ENCODE measurements at regions not wholly inside any gene's neighbourhood (a gene's known extent, or its start where the extent isn't known, plus 50 kb on each side); places are given as distances from the start of the nearest gene placed in this dataset.

DNA sequence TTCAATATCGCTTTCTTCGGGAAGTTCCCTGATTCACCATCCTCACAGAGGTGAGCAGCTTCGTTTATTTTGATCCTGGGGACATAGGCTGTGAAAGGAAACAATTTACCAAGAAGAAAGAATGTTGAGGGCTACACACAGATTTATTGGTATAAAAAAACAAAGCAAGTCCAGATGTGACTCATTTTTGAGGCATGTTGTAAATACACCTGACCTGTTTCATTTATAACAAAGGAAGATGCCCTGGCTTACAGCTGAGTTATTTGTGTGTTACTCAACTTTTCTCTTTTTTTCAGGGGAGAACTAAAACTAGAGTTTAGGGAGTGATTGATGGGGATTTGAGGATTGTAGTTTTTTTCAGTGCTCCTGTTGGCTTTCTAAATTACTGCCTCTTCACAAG, 489.5 kb downstream of the CBLN4 start:
- Histone ChIP-seq H3K27me3 (replicated peaks; ENCODE audit: control insufficient read depth, insufficient read depth, low read length) (no peaks in the 10 kb centered on the region), H3K4me3 (replicated peaks; ENCODE audit: low read depth, low read length) (no peak overlapping the region), H3K36me3 (ENCODE audit: control insufficient read depth, insufficient read depth, low read length) (no peaks in the 10 kb centered on the region)
- no peak for DNase-seq (ENCODE audit: extremely low read depth, insufficient read length)
- TF ChIP-seq CTCF (IDR thresholded peaks at IDR 0.05; ENCODE audit: insufficient read depth, low read length, poor library complexity, severe bottlenecking), result no peak

DNA sequence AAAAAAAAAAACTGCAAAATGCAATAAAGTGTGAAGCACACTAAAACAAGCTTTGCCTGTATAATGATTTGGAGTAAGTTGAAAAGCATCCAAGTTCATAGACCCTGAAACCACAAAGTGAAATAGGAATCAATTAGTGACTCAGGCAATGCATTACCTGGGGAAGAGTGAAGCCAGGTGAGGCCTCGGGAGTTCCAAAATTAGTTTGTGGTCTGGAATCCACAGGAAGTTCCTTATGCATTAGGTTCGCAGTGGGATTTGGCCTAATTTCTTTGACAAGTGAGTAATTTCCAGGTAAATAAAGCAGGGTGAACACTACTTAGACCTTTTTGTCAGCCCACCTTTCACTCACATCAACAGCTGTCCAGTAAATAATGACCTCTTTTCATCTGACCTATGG, 490.8 kb downstream of the CBLN4 start:
- TF ChIP-seq CTCF (IDR thresholded peaks at IDR 0.05; ENCODE audit: insufficient read depth, low read length, poor library complexity, severe bottlenecking), result no peak
- Histone ChIP-seq H3K36me3 (ENCODE audit: control insufficient read depth, insufficient read depth, low read length) (no peaks in the 10 kb centered on the region), H3K27me3 (replicated peaks; ENCODE audit: control insufficient read depth, insufficient read depth, low read length) (no peaks in the 10 kb centered on the region), H3K4me3 (replicated peaks; ENCODE audit: low read depth, low read length) (no peak overlapping the region)
- DNase-seq (ENCODE audit: extremely low read depth, insufficient read length), result no peak

- no peak for DNase-seq (ENCODE audit: extremely low read depth, insufficient read length)
Observed at GRCh38 chr20:55513954-55514353, 491.4 kb downstream of the CBLN4 start.

DNA sequence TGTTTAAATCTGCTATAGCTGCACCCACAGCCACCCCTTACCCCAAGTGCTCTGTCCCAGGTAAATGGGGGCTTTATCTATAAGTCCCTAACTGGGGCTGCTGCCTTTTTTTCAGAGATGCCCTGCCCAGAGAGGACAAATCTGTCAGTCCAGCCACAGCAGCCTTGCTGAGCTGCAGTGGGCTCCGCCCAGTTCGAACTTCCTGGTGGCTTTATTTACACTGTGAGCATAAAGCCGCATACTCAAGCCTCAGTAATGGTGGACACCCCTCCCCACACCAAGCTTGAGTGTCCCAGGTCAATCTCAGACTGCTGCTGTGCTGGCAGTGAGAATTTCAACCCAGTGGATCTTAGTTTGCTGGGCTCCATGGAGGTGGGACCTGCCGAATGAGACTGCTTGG, 505.2 kb downstream of the CBLN4 start:
- H3K36me3 ChIP-seq (ENCODE audit: control insufficient read depth, insufficient read depth, low read length), result no peaks in the 10 kb centered on the region
- no peak overlapping the region for H3K4me3 ChIP-seq (replicated peaks; ENCODE audit: low read depth, low read length)
- no peak for TF ChIP-seq CTCF (IDR thresholded peaks at IDR 0.05; ENCODE audit: insufficient read depth, low read length, poor library complexity, severe bottlenecking)
- H3K27me3 ChIP-seq (replicated peaks; ENCODE audit: control insufficient read depth, insufficient read depth, low read length), result no peaks in the 10 kb centered on the region
- no peak for DNase-seq (ENCODE audit: extremely low read depth, insufficient read length)

More at GRCh38 chr20:55513954-55514353, 491.4 kb downstream of the CBLN4 start:
- no peak for TF ChIP-seq CTCF (IDR thresholded peaks at IDR 0.05; ENCODE audit: insufficient read depth, low read length, poor library complexity, severe bottlenecking)
- H3K36me3 ChIP-seq (ENCODE audit: control insufficient read depth, insufficient read depth, low read length), result no peaks in the 10 kb centered on the region
- H3K27me3 ChIP-seq (replicated peaks; ENCODE audit: control insufficient read depth, insufficient read depth, low read length), result no peaks in the 10 kb centered on the region
- H3K4me3 ChIP-seq (replicated peaks; ENCODE audit: low read depth, low read length), result no peak overlapping the region

GRCh38 chr20:55488593-55488992, 516.7 kb downstream of the CBLN4 start:
- no peak for TF ChIP-seq CTCF (IDR thresholded peaks at IDR 0.05; ENCODE audit: insufficient read depth, low read length, poor library complexity, severe bottlenecking)
- H3K4me3 ChIP-seq (replicated peaks; ENCODE audit: low read depth, low read length), result no peak overlapping the region
- H3K36me3 ChIP-seq (ENCODE audit: control insufficient read depth, insufficient read depth, low read length), result no peaks in the 10 kb centered on the region
- H3K27me3 ChIP-seq (replicated peaks; ENCODE audit: control insufficient read depth, insufficient read depth, low read length), result no peaks in the 10 kb centered on the region
- DNase-seq (ENCODE audit: extremely low read depth, insufficient read length), result no peak

DNA sequence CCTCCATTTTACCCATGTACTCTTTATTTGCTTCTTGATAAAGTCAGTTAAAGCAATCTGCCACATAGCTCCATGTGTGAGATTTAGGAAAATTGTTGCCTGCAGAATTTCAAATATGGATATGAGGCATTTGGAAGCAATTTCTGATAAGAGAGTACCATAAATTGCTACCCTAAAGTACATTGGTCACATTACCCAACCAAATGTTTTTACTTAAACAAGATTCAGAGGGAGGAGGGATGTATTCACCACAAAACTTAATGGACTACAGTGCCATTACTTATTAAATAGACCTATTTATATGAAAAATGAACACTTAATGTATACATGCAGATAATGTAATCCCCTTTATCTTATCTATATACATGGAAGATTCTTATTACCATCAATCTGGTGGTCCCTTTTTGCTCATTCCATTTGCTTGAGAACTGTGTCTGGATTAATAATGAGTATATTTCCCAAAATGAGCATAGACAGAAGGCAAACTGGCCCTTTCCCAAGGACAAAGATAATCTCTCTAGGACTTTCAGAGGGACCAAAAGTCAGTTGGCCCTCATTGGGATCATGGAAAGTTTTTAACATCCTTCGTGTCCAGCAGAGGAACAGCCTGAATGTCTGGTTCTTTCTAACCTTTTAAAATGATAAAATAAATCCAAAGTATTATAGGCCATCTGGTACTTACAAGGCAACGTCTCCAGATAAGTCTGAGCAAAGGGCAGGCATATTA, 526.4 kb downstream of the CBLN4 start:
- no peak for DNase-seq (ENCODE audit: extremely low read depth, insufficient read length)
- Histone ChIP-seq H3K4me3 (replicated peaks; ENCODE audit: low read depth, low read length) (no peak overlapping the region), H3K36me3 (ENCODE audit: control insufficient read depth, insufficient read depth, low read length) (no peaks in the 10 kb centered on the region), H3K27me3 (replicated peaks; ENCODE audit: control insufficient read depth, insufficient read depth, low read length) (no peaks in the 10 kb centered on the region)
- no peak for TF ChIP-seq CTCF (IDR thresholded peaks at IDR 0.05; ENCODE audit: insufficient read depth, low read length, poor library complexity, severe bottlenecking)
